H1 (cell line): ENCODE measurements at regions not wholly inside any gene's neighbourhood (a gene's known extent, or its start where the extent isn't known, plus 50 kb on each side); places are given as distances from the start of the nearest gene placed in this dataset.

Experiments used
- CTBP2 ChIP-seq: IDR thresholded peaks from 2 replicates; pipeline ENCODE4 v1.7.0; 2011; ENCODE audit warnings: borderline replicate concordance, mild to moderate bottlenecking, moderate library complexity, mixed read lengths, low read length; ENCODE audit not compliant: insufficient read depth, insufficient read length
- EGR1 ChIP-seq: IDR thresholded peaks from 2 replicates; pipeline ENCODE4 v1.6.1; 2011; ENCODE audit warnings: low read depth, low read length, borderline replicate concordance
- FOSL1 ChIP-seq: IDR thresholded peaks from 2 replicates; pipeline ENCODE4 v1.6.1; 2011; ENCODE audit warnings: mild to moderate bottlenecking, low read depth, low read length, moderate library complexity; ENCODE audit not compliant: insufficient read depth
- GABPA ChIP-seq: IDR thresholded peaks from 2 replicates; pipeline ENCODE4 v1.6.1; 2011; ENCODE audit warnings: mild to moderate bottlenecking, low read length, moderate library complexity, borderline replicate concordance; ENCODE audit not compliant: insufficient read depth
- NRF1 ChIP-seq: IDR thresholded peaks from 2 replicates; pipeline ENCODE4 v1.6.1; 2011; ENCODE audit warnings: mild to moderate bottlenecking, low read depth, low read length, improper control_type of control experiment
- RAD21 ChIP-seq, 2 experiments: IDR thresholded peaks in 1 of 2; conservative IDR thresholded peaks in 1 of 2; 2 replicates each; pipeline ENCODE4 v1.6.1; 2011; ENCODE audit warnings: low read depth in 2 of 2, low read length in 2 of 2, improper control_type of control experiment in 1 of 2, inconsistent platforms in 1 of 2, mild to moderate bottlenecking in 1 of 2, moderate library complexity in 1 of 2
- TF ChIP-seq, protein P1 (sequence below): IDR thresholded peaks from 2 replicates; pipeline ENCODE4 v1.6.1; 2012; ENCODE audit warnings: low read length, inconsistent platforms
- TF ChIP-seq, protein P2 (sequence below): IDR thresholded peaks from 2 replicates; pipeline ENCODE4 v1.6.1; 2012; ENCODE audit warnings: inconsistent platforms

DNA sequence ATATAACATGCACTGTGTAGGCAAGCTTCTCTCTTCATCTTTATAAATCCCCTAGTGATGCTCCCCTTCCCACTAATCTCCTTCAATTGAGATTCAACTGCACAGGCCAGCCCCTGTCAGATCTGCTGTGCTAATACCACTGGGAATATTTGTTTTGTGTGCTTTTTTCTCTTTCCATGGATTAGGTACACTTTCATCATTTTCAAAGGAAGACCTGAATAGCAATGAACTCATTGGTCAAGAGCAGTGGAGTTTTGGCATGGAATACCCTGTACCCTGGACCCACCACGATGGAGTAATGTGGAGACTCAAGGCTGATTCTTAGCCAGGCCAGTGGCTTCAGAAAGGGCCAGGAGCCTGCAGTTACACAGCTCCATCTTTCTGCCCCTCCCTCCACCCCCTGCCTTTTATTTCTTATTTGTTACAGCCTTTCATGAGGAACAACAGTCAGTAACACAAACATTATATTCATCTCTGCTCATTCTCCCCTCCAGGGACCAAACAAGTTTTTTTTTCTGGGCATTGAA is 75.4 kb upstream of the KCNG1 start (continued):
- TF ChIP-seq GABPA (no peak), NRF1 (no peak), RAD21 (IDR thresholded peaks at IDR 0.05 in 1 of 2, conservative IDR thresholded peaks at IDR 0.05 in 1 of 2; ENCODE audit: low read depth in 2 of 2, low read length in 2 of 2) (no peak), EGR1 (no peak), FOSL1 (no peak), CTBP2 (no peak)
- TF ChIP-seq, protein P1, sequence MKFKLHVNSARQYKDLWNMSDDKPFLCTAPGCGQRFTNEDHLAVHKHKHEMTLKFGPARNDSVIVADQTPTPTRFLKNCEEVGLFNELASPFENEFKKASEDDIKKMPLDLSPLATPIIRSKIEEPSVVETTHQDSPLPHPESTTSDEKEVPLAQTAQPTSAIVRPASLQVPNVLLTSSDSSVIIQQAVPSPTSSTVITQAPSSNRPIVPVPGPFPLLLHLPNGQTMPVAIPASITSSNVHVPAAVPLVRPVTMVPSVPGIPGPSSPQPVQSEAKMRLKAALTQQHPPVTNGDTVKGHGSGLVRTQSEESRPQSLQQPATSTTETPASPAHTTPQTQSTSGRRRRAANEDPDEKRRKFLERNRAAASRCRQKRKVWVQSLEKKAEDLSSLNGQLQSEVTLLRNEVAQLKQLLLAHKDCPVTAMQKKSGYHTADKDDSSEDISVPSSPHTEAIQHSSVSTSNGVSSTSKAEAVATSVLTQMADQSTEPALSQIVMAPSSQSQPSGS, result no peak
- TF ChIP-seq, protein P2, sequence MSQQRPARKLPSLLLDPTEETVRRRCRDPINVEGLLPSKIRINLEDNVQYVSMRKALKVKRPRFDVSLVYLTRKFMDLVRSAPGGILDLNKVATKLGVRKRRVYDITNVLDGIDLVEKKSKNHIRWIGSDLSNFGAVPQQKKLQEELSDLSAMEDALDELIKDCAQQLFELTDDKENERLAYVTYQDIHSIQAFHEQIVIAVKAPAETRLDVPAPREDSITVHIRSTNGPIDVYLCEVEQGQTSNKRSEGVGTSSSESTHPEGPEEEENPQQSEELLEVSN, result no peak
- TF ChIP-seq, all 59 proteins: peak for 0
